Posterior cingulate gyrus (tissue), 11 donors: ENCODE measurements at regions not wholly inside any gene's neighbourhood (a gene's known extent, or its start where the extent isn't known, plus 50 kb on each side); places are given as distances from the start of the nearest gene placed in this dataset.

ENCODE experiments used
- DNase-seq, 10 donors: peaks; one replicate each; pipeline versions ENCODE4 v3.0.0 to v3.0.0-alpha.2; 2020 to 2021; ENCODE audit warnings: mixed read lengths in 3 of 10
- intact Hi-C: fragments of 100-400 bp; cut with DNase I; formaldehyde crosslinking; loops from one replicate; pipeline ENCODE4 v1.15.1; 2023

- intact Hi-C loops: no loop called here
- DNase-seq: no peak
Observed at GRCh38 chr10:108238261-108238660, 1073.8 kb upstream of the SORCS1 start.

GRCh38 chr10:108230478-108231170, 1066.1 kb upstream of the SORCS1 start:
- intact Hi-C loops: no loop called here
- no peak for DNase-seq

GRCh38 chr10:108208732-108209131, 1044.2 kb upstream of the SORCS1 start:
- intact Hi-C loops: no loop called here
- no peak for DNase-seq

- intact Hi-C loops: no loop called here
- no peak for DNase-seq
Observed at GRCh38 chr10:108208038-108208437, 1043.5 kb upstream of the SORCS1 start.

GRCh38 chr10:108204528-108205305, 1040.2 kb upstream of the SORCS1 start:
- DNase-seq: peak in 5 of 10 donors; percentile 8 to 89 (median 25)
- intact Hi-C loops: no loop called here

- intact Hi-C loops: no loop called here
Observed at GRCh38 chr10:108203905-108204527, 1039.5 kb upstream of the SORCS1 start.

GRCh38 chr10:108187408-108188012, 1023.0 kb upstream of the SORCS1 start:
- no peak for DNase-seq
- intact Hi-C loops: no loop called here

More at GRCh38 chr10:108203905-108204527, 1039.5 kb upstream of the SORCS1 start:
- no peak for DNase-seq

GRCh38 chr10:108184114-108184513, 1019.6 kb upstream of the SORCS1 start:
- intact Hi-C loops: no loop called here
- DNase-seq: peak in 1 of 10 donors; percentile 45

- DNase-seq: no peak
- intact Hi-C loops: no loop called here
Observed at GRCh38 chr10:108180878-108181277, 1016.4 kb upstream of the SORCS1 start.

- DNase-seq: no peak
Observed at GRCh38 chr10:108169846-108170245, 1005.3 kb upstream of the SORCS1 start.

GRCh38 chr10:108167766-108168165, 1003.3 kb upstream of the SORCS1 start:
- intact Hi-C loops: no loop called here
- DNase-seq: no peak

More at GRCh38 chr10:108169846-108170245, 1005.3 kb upstream of the SORCS1 start:
- intact Hi-C loops: no loop called here

GRCh38 chr10:108166401-108166800, 1001.9 kb upstream of the SORCS1 start:
- intact Hi-C loops: no loop called here

GRCh38 chr10:108147346-108147745, 982.8 kb upstream of the SORCS1 start:
- no peak for DNase-seq
- intact Hi-C loops: no loop called here

More at GRCh38 chr10:108166401-108166800, 1001.9 kb upstream of the SORCS1 start:
- no peak for DNase-seq

- DNase-seq: no peak
- intact Hi-C loops: no loop called here
Observed at GRCh38 chr10:108141064-108141463, 976.6 kb upstream of the SORCS1 start.

- intact Hi-C loops: no loop called here
- no peak for DNase-seq
Observed at GRCh38 chr10:108132303-108132702, 967.8 kb upstream of the SORCS1 start.

GRCh38 chr10:108130575-108130974, 966.1 kb upstream of the SORCS1 start:
- DNase-seq: no peak

GRCh38 chr10:108112218-108112617, 947.7 kb upstream of the SORCS1 start:
- intact Hi-C loops: no loop called here
- no peak for DNase-seq

More at GRCh38 chr10:108130575-108130974, 966.1 kb upstream of the SORCS1 start:
- intact Hi-C loops: no loop called here

- no peak for DNase-seq
- intact Hi-C loops: no loop called here
Observed at GRCh38 chr10:108104551-108105156, 940.1 kb upstream of the SORCS1 start.

GRCh38 chr10:108097258-108097657, 932.8 kb upstream of the SORCS1 start:
- DNase-seq: peak in 1 of 10 donors; percentile 48
- intact Hi-C loops: no loop called here
